Gastroesophageal sphincter (tissue), 4 donors: ENCODE measurements at regions not wholly inside any gene's neighbourhood (a gene's known extent, or its start where the extent isn't known, plus 50 kb on each side); places are given as distances from the start of the nearest gene placed in this dataset.

Experiments used
- ATAC-seq: fragments of 150-250 bp; one replicate; pipeline ENCODE4 v1.9.1; 2016; ENCODE audit warnings: mild to moderate bottlenecking, moderate library complexity
- H3K27ac ChIP-seq, 4 donors: fragments of 200-600 bp; sonication (generic) in 3 of 4; 1 replicate in 3 of 4; 2 replicates in 1 of 4; pipeline ENCODE4 v1.5.1; 2016 to 2019
- H3K27me3 ChIP-seq: fragments of 200-600 bp; sonication (generic); one replicate; pipeline ENCODE4 v1.5.1; 2019
- H3K36me3 ChIP-seq, 2 donors: fragments of 200-600 bp; sonication (generic); one replicate each; pipeline ENCODE4 v1.5.1; 2019; ENCODE audit warnings: control low read depth in 1 of 2
- H3K4me1 ChIP-seq, 3 donors: fragments of 200-600 bp; sonication (generic); 1 replicate in 2 of 3; 2 replicates in 1 of 3; pipeline ENCODE4 v1.5.1; 2016 to 2019; ENCODE audit warnings: control low read depth in 2 of 3
- H3K4me3 ChIP-seq, 2 donors: fragments of 200-600 bp; sonication (generic); one replicate each; pipeline ENCODE4 v1.5.1; 2019; ENCODE audit warnings: mild to moderate bottlenecking in 1 of 2, moderate library complexity in 1 of 2
- H3K9me3 ChIP-seq, 3 donors: fragments of 200-600 bp; sonication (generic); one replicate each; pipeline ENCODE4 v1.5.1; 2017 to 2019; ENCODE audit warnings: control low read depth in 2 of 3
- EP300 ChIP-seq: sonication (generic); formaldehyde crosslinking; IDR thresholded peaks from one replicate; pipeline ENCODE4 v1.6.1; 2017; ENCODE audit warnings: antibody characterized with exemption, mild to moderate bottlenecking
- POLR2A ChIP-seq, 2 donors: fragments of 450-650 bp; IDR thresholded peaks; one replicate each; pipeline ENCODE4 v1.6.1; 2017; ENCODE audit warnings: antibody characterized with exemption in 2 of 2, mild to moderate bottlenecking in 2 of 2, moderate library complexity in 1 of 2
- POLR2AphosphoS5 ChIP-seq: sonication (generic); formaldehyde crosslinking; IDR thresholded peaks from one replicate; pipeline ENCODE4 v1.6.1; 2017; ENCODE audit warnings: antibody characterized with exemption
- WGBS, 2 donors: methylation state at CpG; one replicate each; pipeline ENCODE4 v1.1.5; 2018; ENCODE audit warnings: low coverage in 1 of 2; 5-methylcytosine and 5-hydroxymethylcytosine counted together
- TF ChIP-seq, protein P1 (sequence below), 4 experiments: fragments of 200-600 bp in 2 of 4; fragments of 450-650 bp in 2 of 4; sonication (generic) in 1 of 4; IDR thresholded peaks; one replicate each; pipeline ENCODE4 v1.5.1; 2017 to 2019; ENCODE audit warnings: antibody characterized with exemption in 4 of 4, mild to moderate bottlenecking in 2 of 4, moderate library complexity in 2 of 4

DNA sequence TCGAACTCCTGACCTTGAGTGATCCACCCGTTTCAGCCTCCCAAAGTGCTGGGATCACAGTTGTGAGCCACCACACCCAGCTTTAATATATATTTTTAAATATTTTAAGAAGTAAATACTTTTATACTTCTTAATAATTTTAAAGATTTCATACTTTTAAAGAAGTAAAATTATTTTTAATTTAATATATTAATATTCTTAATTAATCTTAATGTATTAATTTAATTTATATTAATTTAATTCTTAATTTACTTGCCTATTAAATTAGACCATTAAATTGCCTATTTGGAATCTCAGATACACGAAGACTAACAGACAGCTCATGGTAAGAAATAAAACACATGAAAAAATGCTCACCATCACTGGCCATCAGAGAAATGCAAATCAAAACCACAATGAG lies 1087.4 kb downstream of the CDH18 start:
- 71 to 78% methylated on average over 3 of the region's 3 CpGs for WGBS, 2 donors
- Histone ChIP-seq H3K4me3 (no peak overlapping the region), H3K9me3 (no peaks in the 10 kb centered on the region), H3K4me1 (no peaks in the 10 kb centered on the region), H3K27ac (no peak overlapping the region), H3K27me3 (no peaks in the 10 kb centered on the region), H3K36me3 (no peaks in the 10 kb centered on the region)
- TF ChIP-seq, protein P1, sequence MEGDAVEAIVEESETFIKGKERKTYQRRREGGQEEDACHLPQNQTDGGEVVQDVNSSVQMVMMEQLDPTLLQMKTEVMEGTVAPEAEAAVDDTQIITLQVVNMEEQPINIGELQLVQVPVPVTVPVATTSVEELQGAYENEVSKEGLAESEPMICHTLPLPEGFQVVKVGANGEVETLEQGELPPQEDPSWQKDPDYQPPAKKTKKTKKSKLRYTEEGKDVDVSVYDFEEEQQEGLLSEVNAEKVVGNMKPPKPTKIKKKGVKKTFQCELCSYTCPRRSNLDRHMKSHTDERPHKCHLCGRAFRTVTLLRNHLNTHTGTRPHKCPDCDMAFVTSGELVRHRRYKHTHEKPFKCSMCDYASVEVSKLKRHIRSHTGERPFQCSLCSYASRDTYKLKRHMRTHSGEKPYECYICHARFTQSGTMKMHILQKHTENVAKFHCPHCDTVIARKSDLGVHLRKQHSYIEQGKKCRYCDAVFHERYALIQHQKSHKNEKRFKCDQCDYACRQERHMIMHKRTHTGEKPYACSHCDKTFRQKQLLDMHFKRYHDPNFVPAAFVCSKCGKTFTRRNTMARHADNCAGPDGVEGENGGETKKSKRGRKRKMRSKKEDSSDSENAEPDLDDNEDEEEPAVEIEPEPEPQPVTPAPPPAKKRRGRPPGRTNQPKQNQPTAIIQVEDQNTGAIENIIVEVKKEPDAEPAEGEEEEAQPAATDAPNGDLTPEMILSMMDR (IDR thresholded peaks at IDR 0.05) = no peak
- TF ChIP-seq POLR2AphosphoS5 (no peak), EP300 (no peak), POLR2A (IDR thresholded peaks at IDR 0.05) (no peak)
- no peak for ATAC-seq

DNA sequence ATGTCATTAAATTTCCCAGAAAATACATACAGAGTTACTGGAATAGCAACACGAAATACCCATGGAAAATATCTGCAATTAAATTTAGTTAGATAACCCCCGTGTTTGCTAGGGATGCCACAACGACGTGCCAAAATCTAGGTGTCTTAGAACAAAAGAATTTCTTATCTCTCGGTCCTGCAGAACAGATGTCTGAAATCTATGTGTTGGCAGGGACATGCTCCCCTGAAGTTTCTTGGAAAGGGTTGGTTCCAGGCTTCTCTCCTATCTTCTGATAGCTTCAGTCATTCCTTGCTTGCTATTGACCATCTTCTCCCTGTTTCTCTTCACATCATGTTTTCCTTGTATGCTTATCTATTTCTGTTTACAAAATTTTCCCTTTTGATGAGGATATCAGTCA lies 1067.0 kb downstream of the CDH18 start:
- WGBS, 2 donors = 67 to 92% methylated on average over 5 of the region's 5 CpGs
- TF ChIP-seq, protein P1 (IDR thresholded peaks at IDR 0.05) = no peak
- TF ChIP-seq POLR2AphosphoS5 = no peak
- H3K27ac ChIP-seq = no peak overlapping the region
- no peaks in the 10 kb centered on the region for H3K4me1 ChIP-seq
- H3K4me3 ChIP-seq = no peak overlapping the region
- no peak for ATAC-seq
- H3K9me3 ChIP-seq = no peaks in the 10 kb centered on the region
- H3K36me3 ChIP-seq = no peaks in the 10 kb centered on the region
- H3K27me3 ChIP-seq = no peaks in the 10 kb centered on the region

DNA sequence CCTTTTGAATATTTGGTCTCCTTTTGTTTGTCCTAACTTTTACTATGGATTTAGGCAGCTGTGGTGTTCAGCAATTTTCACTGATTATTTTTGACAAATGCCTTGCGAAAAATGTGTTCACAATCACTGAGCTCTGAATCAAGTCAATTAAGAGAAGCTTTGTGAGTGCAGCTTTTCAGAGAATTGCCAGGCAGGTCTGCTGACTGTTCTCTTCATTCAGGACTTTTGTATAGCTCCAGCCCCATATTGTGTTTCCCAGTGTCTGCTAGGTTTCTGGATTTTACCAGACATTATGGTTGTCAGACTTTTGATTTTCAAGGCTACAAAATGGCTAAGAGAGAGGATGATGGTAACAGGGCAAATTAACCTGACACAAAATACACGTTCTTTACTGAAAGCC lies 1055.9 kb downstream of the CDH18 start:
- Histone ChIP-seq H3K4me1 (no peaks in the 10 kb centered on the region), H3K9me3 (no peaks in the 10 kb centered on the region), H3K4me3 (no peak overlapping the region), H3K36me3 (no peaks in the 10 kb centered on the region), H3K27me3 (no peaks in the 10 kb centered on the region), H3K27ac (no peak overlapping the region)
- TF ChIP-seq POLR2AphosphoS5 = no peak
- no peak for ATAC-seq
- 53 to 74% methylated on average over 2 of the region's 2 CpGs for WGBS, 2 donors

DNA sequence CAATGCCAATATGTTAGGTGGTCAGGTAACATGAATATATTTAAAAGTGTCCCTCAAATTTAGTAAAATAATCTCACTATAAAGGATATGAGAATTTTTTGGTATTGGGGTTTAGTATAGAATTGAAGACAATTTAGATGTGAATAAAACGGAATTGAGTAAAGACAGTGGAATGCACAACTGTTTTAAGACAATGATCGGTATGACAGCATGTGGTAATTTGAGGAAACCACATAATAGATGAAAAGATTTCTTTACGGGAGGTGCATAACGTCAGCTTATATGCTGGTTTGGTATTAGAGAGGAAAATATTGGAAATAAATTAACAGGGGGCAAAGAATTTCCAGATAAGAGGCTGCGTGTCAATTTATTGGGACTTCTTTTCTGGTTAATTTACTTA lies 1043.2 kb downstream of the CDH18 start:
- ATAC-seq = no peak
- H3K27ac ChIP-seq = no peak overlapping the region
- no peak for TF ChIP-seq POLR2A (IDR thresholded peaks at IDR 0.05)
- TF ChIP-seq, protein P1 (IDR thresholded peaks at IDR 0.05) = no peak
- no peak for TF ChIP-seq POLR2AphosphoS5
- TF ChIP-seq EP300 = no peak
- H3K36me3 ChIP-seq = no peaks in the 10 kb centered on the region
- H3K4me1 ChIP-seq = no peaks in the 10 kb centered on the region
- H3K9me3 ChIP-seq = peaks cover 0 to 6% (median 0%) of the 10 kb centered on the region in 3 donors
- no peaks in the 10 kb centered on the region for H3K27me3 ChIP-seq
- WGBS, 2 donors = 74 to 87% methylated on average over 5 of the region's 5 CpGs
- no peak overlapping the region for H3K4me3 ChIP-seq

DNA sequence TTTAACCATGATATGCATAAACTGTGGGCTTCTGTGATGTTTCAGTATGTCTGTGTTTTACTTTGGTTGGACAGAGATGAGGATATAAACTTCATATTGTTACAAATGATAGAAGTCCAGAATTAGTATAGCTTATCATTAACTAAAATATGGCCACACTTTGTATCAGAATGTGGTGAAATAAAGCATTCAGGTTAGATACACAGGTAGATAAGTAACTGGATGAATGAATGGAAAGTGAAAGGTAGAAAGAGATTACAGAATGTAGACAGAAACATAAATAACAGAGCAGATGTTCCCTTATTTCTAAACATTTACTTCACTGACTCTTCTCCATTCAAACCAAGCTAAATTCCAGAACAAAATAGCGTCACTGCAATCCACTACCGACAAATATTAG lies 1033.8 kb downstream of the CDH18 start:
- H3K27me3 ChIP-seq = no peaks in the 10 kb centered on the region
- no peaks in the 10 kb centered on the region for H3K9me3 ChIP-seq
- H3K4me3 ChIP-seq = no peak overlapping the region
- ATAC-seq = no peak
- TF ChIP-seq POLR2A (IDR thresholded peaks at IDR 0.05) = no peak
- TF ChIP-seq, protein P1 (IDR thresholded peaks at IDR 0.05) = no peak
- no peak for TF ChIP-seq POLR2AphosphoS5
- no peak for TF ChIP-seq EP300
- 5 to 50% methylated on average over 2 of the region's 2 CpGs for WGBS, 2 donors
- no peaks in the 10 kb centered on the region for H3K4me1 ChIP-seq
- H3K27ac ChIP-seq = no peak overlapping the region
- H3K36me3 ChIP-seq = no peaks in the 10 kb centered on the region

DNA sequence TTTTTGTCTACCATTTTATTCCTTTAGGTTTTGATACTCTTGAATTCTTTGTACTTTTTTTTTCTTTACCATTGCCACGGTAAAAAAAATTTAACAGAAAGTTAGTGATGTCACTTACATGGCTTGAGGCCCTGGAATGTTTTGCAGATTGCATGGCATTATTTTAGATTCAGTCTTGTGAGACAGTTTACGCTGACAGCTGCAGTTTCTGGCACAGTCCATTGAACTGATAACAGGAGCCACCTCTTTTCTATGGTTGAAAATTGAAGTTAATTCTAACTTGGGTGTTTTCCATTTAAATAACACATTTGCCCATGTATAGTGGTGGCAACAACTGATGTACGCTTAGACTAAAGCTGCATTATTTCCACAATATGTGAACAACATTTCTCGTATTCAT lies 1028.5 kb downstream of the CDH18 start:
- Histone ChIP-seq H3K4me1 (no peaks in the 10 kb centered on the region), H3K27ac (no peak overlapping the region), H3K9me3 (no peaks in the 10 kb centered on the region), H3K36me3 (no peaks in the 10 kb centered on the region), H3K4me3 (no peak overlapping the region), H3K27me3 (no peaks in the 10 kb centered on the region)
- no peak for ATAC-seq
- 58 to 81% methylated on average over 4 of the region's 4 CpGs for WGBS, 2 donors
- TF ChIP-seq EP300 (no peak), POLR2AphosphoS5 (no peak), POLR2A (IDR thresholded peaks at IDR 0.05) (no peak)
- TF ChIP-seq, protein P1 (IDR thresholded peaks at IDR 0.05) = no peak
